Panc1 (cell line): ENCODE measurements at regions not wholly inside any gene's neighbourhood (a gene's known extent, or its start where the extent isn't known, plus 50 kb on each side); places are given as distances from the start of the nearest gene placed in this dataset.

Experiments used
- POLR2AphosphoS5 ChIP-seq: IDR thresholded peaks from 2 replicates; pipeline ENCODE4 v1.6.1; 2012; ENCODE audit warnings: mild to moderate bottlenecking, low read depth, low read length, moderate library complexity
- SIN3A ChIP-seq: IDR thresholded peaks from 2 replicates; pipeline ENCODE4 v1.6.1; 2012; ENCODE audit warnings: low read depth, mild to moderate bottlenecking, low read length, moderate library complexity, borderline replicate concordance; ENCODE audit not compliant: insufficient read depth
- TF ChIP-seq, protein P1 (sequence below): fragments of 450-650 bp; IDR thresholded peaks from 2 replicates; pipeline ENCODE4 v1.5.1; 2017; ENCODE audit warnings: mild to moderate bottlenecking
- TF ChIP-seq, protein P2 (sequence below), 2 experiments: IDR thresholded peaks; 2 replicates each; pipeline ENCODE4 v1.6.1; 2011 to 2012; ENCODE audit warnings: low read depth in 2 of 2, control low read depth in 1 of 2, low read length in 1 of 2, mild to moderate bottlenecking in 1 of 2, moderate library complexity in 1 of 2; ENCODE audit not compliant: insufficient read depth in 1 of 2

DNA sequence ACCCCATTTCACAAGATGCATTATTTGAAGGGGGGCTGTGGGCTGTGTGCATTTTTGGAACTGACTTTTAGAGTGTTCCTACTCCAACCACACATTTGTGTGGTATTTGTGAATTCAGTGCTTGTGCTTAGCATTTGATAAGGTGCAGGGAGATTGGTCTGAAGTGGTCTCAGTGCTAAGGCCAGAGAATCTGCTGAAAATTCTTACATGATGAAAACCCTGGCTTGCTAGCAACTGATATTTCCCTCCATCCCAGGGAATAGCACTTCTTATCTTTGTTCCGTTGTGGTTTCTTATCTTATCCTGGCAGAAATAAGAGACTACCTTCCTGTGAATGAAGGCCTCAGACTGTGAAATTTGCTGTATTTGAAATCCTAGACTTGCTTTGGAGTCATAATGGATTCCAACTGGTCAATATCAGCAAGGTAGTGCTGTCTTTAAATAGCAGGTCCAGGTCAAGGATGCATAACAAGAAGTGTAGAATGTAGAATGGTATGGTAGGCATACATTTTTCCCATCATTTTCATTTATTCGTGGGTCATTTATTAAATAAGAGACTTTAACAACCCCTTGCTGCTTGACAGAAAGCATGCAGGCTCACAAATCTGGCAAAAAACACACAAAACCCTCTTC is 986.9 kb downstream of the REEP3 start:
- TF ChIP-seq, protein P1, sequence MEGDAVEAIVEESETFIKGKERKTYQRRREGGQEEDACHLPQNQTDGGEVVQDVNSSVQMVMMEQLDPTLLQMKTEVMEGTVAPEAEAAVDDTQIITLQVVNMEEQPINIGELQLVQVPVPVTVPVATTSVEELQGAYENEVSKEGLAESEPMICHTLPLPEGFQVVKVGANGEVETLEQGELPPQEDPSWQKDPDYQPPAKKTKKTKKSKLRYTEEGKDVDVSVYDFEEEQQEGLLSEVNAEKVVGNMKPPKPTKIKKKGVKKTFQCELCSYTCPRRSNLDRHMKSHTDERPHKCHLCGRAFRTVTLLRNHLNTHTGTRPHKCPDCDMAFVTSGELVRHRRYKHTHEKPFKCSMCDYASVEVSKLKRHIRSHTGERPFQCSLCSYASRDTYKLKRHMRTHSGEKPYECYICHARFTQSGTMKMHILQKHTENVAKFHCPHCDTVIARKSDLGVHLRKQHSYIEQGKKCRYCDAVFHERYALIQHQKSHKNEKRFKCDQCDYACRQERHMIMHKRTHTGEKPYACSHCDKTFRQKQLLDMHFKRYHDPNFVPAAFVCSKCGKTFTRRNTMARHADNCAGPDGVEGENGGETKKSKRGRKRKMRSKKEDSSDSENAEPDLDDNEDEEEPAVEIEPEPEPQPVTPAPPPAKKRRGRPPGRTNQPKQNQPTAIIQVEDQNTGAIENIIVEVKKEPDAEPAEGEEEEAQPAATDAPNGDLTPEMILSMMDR, result no peak
- TF ChIP-seq POLR2AphosphoS5 (no peak), SIN3A (no peak)
- TF ChIP-seq, protein P2, sequence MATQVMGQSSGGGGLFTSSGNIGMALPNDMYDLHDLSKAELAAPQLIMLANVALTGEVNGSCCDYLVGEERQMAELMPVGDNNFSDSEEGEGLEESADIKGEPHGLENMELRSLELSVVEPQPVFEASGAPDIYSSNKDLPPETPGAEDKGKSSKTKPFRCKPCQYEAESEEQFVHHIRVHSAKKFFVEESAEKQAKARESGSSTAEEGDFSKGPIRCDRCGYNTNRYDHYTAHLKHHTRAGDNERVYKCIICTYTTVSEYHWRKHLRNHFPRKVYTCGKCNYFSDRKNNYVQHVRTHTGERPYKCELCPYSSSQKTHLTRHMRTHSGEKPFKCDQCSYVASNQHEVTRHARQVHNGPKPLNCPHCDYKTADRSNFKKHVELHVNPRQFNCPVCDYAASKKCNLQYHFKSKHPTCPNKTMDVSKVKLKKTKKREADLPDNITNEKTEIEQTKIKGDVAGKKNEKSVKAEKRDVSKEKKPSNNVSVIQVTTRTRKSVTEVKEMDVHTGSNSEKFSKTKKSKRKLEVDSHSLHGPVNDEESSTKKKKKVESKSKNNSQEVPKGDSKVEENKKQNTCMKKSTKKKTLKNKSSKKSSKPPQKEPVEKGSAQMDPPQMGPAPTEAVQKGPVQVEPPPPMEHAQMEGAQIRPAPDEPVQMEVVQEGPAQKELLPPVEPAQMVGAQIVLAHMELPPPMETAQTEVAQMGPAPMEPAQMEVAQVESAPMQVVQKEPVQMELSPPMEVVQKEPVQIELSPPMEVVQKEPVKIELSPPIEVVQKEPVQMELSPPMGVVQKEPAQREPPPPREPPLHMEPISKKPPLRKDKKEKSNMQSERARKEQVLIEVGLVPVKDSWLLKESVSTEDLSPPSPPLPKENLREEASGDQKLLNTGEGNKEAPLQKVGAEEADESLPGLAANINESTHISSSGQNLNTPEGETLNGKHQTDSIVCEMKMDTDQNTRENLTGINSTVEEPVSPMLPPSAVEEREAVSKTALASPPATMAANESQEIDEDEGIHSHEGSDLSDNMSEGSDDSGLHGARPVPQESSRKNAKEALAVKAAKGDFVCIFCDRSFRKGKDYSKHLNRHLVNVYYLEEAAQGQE (IDR thresholded peaks at IDR 0.05; ENCODE audit: insufficient read depth in 1 of 2, low read depth in 2 of 2, low read length in 1 of 2), result no peak
